NCI-H146 treated with DMSO at 0.1 percent for 48 hours (cell line): ENCODE measurements at regions not wholly inside any gene's neighbourhood (a gene's known extent, or its start where the extent isn't known, plus 50 kb on each side); places are given as distances from the start of the nearest gene placed in this dataset.

ENCODE experiments used
- DNase-seq: peaks from one replicate; lab custom pipeline; 2025; ENCODE audit not compliant: unreplicated experiment; lab: John Stamatoyannopoulos, UW

- no peak for DNase-seq
These were observed 69.9 kb upstream of the FOXK1 start for GRCh38 chr7:4612237-4612636.

GRCh38 chr7:4612939-4613841 lies 68.9 kb upstream of the FOXK1 start:
- no peak for DNase-seq

- DNase-seq, result no peak
These were observed 68.1 kb upstream of the FOXK1 start for GRCh38 chr7:4613846-4614548.

GRCh38 chr7:4616116-4616515 lies 66.0 kb upstream of the FOXK1 start:
- no peak for DNase-seq

- DNase-seq, result no peak
These were observed 60.7 kb upstream of the FOXK1 start for GRCh38 chr7:4621396-4621795.

- no peak for DNase-seq
These were observed 55.7 kb upstream of the FOXK1 start for GRCh38 chr7:4626318-4626845.

GRCh38 chr7:4629287-4629895 lies 52.7 kb upstream of the FOXK1 start:
- no peak for DNase-seq

GRCh38 chr7:4631380-4632179 lies 50.5 kb upstream of the FOXK1 start:
- DNase-seq, result peak; percentile 92
